Skeletal muscle tissue (tissue), 3 donors: ENCODE measurements at regions not wholly inside any gene's neighbourhood (a gene's known extent, or its start where the extent isn't known, plus 50 kb on each side); places are given as distances from the start of the nearest gene placed in this dataset.

ENCODE experiments used
- H3K27ac ChIP-seq: one replicate; pipeline ENCODE4 v1.7.0; 2013; ENCODE audit warnings: mild to moderate bottlenecking, low read depth, low read length, inconsistent platforms
- H3K27me3 ChIP-seq, 3 donors: one replicate each; pipeline ENCODE4 v1.7.0; 2013; ENCODE audit warnings: low read length in 3 of 3; ENCODE audit not compliant: control insufficient read depth in 3 of 3, insufficient read depth in 3 of 3
- H3K36me3 ChIP-seq, 3 donors: one replicate each; pipeline ENCODE4 v1.7.0; 2013; ENCODE audit warnings: low read length in 3 of 3; ENCODE audit not compliant: control insufficient read depth in 3 of 3, insufficient read depth in 3 of 3
- H3K4me1 ChIP-seq, 3 donors: one replicate each; pipeline ENCODE4 v1.7.0; 2013; ENCODE audit warnings: low read length in 3 of 3, mild to moderate bottlenecking in 3 of 3; ENCODE audit not compliant: control insufficient read depth in 3 of 3, insufficient read depth in 3 of 3
- H3K4me3 ChIP-seq, 3 donors: one replicate each; pipeline ENCODE4 v1.7.0; 2013; ENCODE audit warnings: low read length in 3 of 3
- H3K9ac ChIP-seq, 3 donors: one replicate each; pipeline ENCODE4 v1.7.0; 2013; ENCODE audit warnings: low read length in 3 of 3, mild to moderate bottlenecking in 3 of 3, moderate library complexity in 2 of 3, low read depth in 1 of 3
- H3K9me3 ChIP-seq, 3 donors: one replicate each; pipeline ENCODE4 v1.7.0; 2013; ENCODE audit warnings: low read length in 3 of 3; ENCODE audit not compliant: control insufficient read depth in 3 of 3
- donor health status: Osteomylitis.

GRCh38 chr13:26469602-26470001, 87.9 kb upstream of the WASF3 start:
- H3K27ac ChIP-seq: no peak overlapping the region

DNA sequence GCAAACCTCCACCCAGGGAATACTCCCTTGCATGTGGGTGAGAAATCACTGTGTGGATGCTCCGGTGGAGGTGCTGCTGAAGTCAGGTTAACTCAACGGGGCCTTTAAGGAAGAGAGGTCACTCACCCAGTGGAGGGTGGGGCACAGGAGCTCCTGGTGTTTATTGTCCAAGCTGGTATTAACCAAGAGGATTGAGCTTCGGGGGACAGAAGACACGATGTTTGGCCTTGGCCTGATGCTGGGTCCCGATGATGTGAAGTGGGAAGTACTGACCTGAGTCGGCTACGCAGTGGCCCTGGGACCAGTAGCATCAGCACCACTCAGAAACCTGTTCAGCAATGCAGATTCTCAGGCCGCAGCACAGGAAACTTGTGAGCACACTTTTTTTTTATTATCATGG, 85.7 kb upstream of the WASF3 start:
- H3K4me1 ChIP-seq: no peaks in the 10 kb centered on the region
- H3K36me3 ChIP-seq: no peaks in the 10 kb centered on the region
- H3K9ac ChIP-seq: no peak overlapping the region
- no peak overlapping the region for H3K4me3 ChIP-seq
- no peaks in the 10 kb centered on the region for H3K27me3 ChIP-seq
- H3K9me3 ChIP-seq: no peaks in the 10 kb centered on the region
- no peak overlapping the region for H3K27ac ChIP-seq

More at GRCh38 chr13:26469602-26470001, 87.9 kb upstream of the WASF3 start:
- peaks cover 0 to 11% (median 7%) of the 10 kb centered on the region in 3 donors for H3K27me3 ChIP-seq
- no peak overlapping the region for H3K9ac ChIP-seq
- H3K4me1 ChIP-seq: peaks cover 0 to 4% (median 0%) of the 10 kb centered on the region in 3 donors
- no peaks in the 10 kb centered on the region for H3K9me3 ChIP-seq
- H3K4me3 ChIP-seq: no peak overlapping the region
- no peaks in the 10 kb centered on the region for H3K36me3 ChIP-seq

- H3K27ac ChIP-seq: no peak overlapping the region
Measured at GRCh38 chr13:26473571-26474230, 83.8 kb upstream of the WASF3 start.

DNA sequence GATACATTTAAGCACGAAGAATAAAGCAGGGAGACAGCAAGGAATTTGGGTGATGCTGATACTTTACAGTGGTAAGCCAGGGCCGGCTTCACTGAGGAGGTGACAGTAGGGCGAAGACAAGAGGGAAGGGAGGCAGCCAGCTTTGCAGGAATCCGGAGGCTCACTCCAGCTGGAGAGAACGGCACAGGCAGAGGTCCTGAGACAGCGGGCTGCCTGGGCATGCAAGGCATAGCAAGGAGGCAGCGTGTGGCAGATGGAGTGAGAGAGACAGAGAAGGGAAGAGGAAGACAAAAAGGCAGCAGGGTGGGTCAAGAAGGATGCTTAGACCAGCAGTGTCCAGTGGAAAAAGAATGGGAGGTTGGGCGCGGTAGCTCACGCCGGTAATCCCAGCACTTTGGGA, 83.2 kb upstream of the WASF3 start:
- H3K27ac ChIP-seq: no peak overlapping the region

More at GRCh38 chr13:26473571-26474230, 83.8 kb upstream of the WASF3 start:
- no peaks in the 10 kb centered on the region for H3K36me3 ChIP-seq
- H3K4me3 ChIP-seq: no peak overlapping the region
- no peaks in the 10 kb centered on the region for H3K9me3 ChIP-seq
- H3K4me1 ChIP-seq: no peaks in the 10 kb centered on the region
- no peaks in the 10 kb centered on the region for H3K27me3 ChIP-seq
- H3K9ac ChIP-seq: no peak overlapping the region

DNA sequence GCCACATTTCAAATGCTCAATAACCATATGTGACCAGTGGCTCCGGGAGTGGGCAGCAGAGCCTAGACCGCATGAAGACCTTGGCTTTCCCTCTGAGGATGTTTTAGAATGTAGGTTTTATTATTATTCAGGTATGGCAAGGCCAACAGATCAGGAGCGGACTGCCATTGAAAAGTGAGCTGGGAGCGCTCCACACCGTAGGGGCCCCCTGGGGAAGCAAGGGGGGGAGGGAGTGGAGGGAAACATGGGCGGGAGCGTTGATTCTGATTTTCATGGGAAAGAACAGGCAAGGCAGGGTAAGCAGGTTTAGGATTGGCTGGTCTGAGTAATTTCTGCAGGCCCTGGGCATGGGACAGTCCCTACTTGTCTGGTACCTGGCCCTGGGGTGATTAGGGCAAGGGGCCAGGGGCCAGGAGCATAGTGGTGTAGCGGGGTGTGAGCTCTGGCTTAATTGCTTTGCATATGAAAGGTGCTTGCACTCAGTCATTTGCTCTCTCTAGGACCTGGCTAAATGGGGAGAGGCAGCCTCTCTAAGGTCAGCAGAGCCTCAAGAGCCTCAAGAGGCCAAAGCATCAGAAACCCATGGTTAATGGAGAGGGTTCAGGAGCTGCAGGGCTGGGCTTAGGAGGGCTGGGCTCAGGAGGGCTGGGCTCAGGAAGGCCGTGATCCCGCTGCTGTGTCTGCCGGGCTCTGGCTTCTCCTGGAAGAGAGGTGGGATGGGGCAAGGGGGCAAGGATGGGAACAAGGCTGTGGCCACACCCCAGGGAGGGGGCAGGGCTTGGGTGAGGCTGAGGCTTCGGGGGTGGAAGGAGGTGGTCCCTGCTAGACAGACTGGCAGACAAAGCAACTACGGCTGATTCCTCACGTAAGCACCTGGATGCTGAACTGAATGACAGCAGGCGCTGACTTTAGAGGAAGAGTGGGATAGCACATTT, 82.0 kb upstream of the WASF3 start:
- H3K4me3 ChIP-seq: no peak overlapping the region
- no peaks in the 10 kb centered on the region for H3K4me1 ChIP-seq
- no peak overlapping the region for H3K9ac ChIP-seq
- no peak overlapping the region for H3K27ac ChIP-seq
- H3K27me3 ChIP-seq: no peaks in the 10 kb centered on the region
- H3K9me3 ChIP-seq: no peaks in the 10 kb centered on the region
- no peaks in the 10 kb centered on the region for H3K36me3 ChIP-seq

More for the DNA sequence above, 83.2 kb upstream of the WASF3 start:
- H3K4me3 ChIP-seq: no peak overlapping the region
- no peaks in the 10 kb centered on the region for H3K27me3 ChIP-seq
- no peak overlapping the region for H3K9ac ChIP-seq
- H3K4me1 ChIP-seq: no peaks in the 10 kb centered on the region
- H3K36me3 ChIP-seq: no peaks in the 10 kb centered on the region
- no peaks in the 10 kb centered on the region for H3K9me3 ChIP-seq

DNA sequence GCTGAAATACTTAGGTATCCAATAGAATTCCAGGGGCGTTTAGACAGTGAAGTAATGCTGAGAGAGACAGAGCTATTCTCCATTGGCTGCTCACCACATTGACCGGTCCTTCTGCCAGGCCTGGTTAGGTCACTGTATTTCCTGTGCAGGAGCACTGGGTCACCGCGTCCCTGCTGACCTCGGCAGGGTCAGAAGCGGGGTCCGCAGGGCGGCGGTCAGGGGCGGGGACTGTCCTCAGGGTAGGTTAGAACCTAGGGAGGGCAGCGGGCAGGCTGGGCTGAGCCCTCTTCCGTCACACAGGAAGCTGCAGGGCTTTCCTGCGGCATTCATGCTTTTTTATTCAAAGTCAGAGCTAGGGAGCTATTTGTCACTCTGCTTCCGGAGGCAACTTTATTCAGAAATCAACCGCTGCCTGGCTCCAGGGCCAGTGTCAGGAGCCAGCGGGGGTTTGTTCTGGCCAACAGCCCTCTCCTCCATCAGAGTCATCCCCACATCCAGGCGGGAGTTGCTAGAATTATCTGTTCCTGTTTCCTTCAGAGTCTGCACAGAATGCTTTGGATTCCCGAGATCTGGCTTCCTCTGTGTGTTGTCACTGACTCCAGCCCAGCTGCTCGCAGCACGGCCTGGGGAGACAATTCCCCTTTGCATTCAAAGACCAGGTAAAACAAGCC, 81.2 kb upstream of the WASF3 start:
- no peaks in the 10 kb centered on the region for H3K27me3 ChIP-seq
- peak overlapping the region in 1 of 3 donors; percentile 48 for H3K4me3 ChIP-seq
- H3K9me3 ChIP-seq: no peaks in the 10 kb centered on the region
- no peaks in the 10 kb centered on the region for H3K36me3 ChIP-seq
- no peak overlapping the region for H3K27ac ChIP-seq
- H3K9ac ChIP-seq: peak overlapping the region in 1 of 3 donors; percentile 51
- no peaks in the 10 kb centered on the region for H3K4me1 ChIP-seq

- Histone ChIP-seq H3K27ac (no peak overlapping the region), H3K27me3 (no peaks in the 10 kb centered on the region), H3K9ac (no peak overlapping the region), H3K36me3 (no peaks in the 10 kb centered on the region), H3K4me1 (no peaks in the 10 kb centered on the region), H3K4me3 (peak overlapping the region in 1 of 3 donors; percentile 48), H3K9me3 (no peaks in the 10 kb centered on the region)
Measured at GRCh38 chr13:26476782-26477142, 80.7 kb upstream of the WASF3 start.

DNA sequence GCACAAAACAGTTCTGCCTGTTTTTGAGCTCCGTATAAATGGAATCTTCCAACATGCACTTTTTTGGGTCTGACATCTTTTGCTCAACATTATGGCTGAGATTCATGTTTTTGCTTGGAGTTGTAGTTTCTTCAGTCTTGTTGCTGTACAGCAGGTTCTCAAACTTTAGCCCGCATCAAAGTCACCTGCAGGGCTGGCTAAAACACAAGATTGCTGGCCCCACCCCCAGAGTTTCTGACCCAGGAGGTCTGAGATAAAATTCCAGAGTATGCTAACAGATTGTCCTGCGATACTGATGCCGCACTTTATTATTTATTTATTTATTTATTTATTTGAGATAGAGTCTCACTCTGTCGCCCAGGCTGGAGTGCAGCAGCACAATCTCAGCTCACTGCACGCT, 79.8 kb upstream of the WASF3 start:
- no peak overlapping the region for H3K27ac ChIP-seq
- H3K4me1 ChIP-seq: peaks cover 0 to 2% (median 0%) of the 10 kb centered on the region in 3 donors

GRCh38 chr13:26480246-26480855, 77.1 kb upstream of the WASF3 start:
- no peaks in the 10 kb centered on the region for H3K36me3 ChIP-seq
- no peak overlapping the region for H3K27ac ChIP-seq
- no peaks in the 10 kb centered on the region for H3K27me3 ChIP-seq
- no peak overlapping the region for H3K9ac ChIP-seq
- H3K4me1 ChIP-seq: peaks cover 0 to 2% (median 0%) of the 10 kb centered on the region in 3 donors
- no peak overlapping the region for H3K4me3 ChIP-seq
- H3K9me3 ChIP-seq: no peaks in the 10 kb centered on the region

More for the DNA sequence above, 79.8 kb upstream of the WASF3 start:
- Histone ChIP-seq H3K36me3 (no peaks in the 10 kb centered on the region), H3K4me3 (no peak overlapping the region), H3K9ac (no peak overlapping the region), H3K9me3 (no peaks in the 10 kb centered on the region), H3K27me3 (no peaks in the 10 kb centered on the region)
